NT2/D1 (cell line): ENCODE measurements at regions not wholly inside any gene's neighbourhood (a gene's known extent, or its start where the extent isn't known, plus 50 kb on each side); places are given as distances from the start of the nearest gene placed in this dataset.

Experiments used
- SUZ12 ChIP-seq: IDR thresholded peaks from 2 replicates; pipeline ENCODE4 v1.6.1; 2011; ENCODE audit not compliant: insufficient read length, insufficient read depth; ENCODE audit errors: extremely low read depth
- YY1 ChIP-seq: IDR thresholded peaks from 2 replicates; pipeline ENCODE4 v1.6.1; 2011; ENCODE audit not compliant: insufficient read length, insufficient read depth
- ZNF274 ChIP-seq: IDR thresholded peaks from 2 replicates; pipeline ENCODE4 v1.6.1; 2011; ENCODE audit warnings: mild to moderate bottlenecking, low read depth, low read length

DNA sequence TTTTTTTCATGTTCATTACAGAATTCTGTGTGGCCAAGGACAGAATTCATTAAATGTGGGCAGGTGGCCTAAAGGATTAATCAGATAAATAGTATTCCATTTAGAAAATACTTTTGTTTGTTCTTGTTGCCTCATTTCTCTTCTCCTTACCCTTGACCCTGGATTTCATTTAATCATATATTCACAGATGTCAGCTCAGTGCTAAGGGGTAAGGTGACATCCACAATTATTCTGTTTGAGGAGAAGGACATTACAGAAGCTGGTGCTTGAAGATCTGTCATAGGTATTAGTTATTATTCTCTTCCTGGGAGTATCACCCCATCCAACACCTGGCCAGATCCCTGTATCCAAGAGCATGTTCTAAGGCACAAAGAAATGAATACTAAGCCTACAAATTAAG is 961.1 kb downstream of the XPNPEP1 start:
- TF ChIP-seq YY1, result no peak
- TF ChIP-seq SUZ12, result no peak
- no peak for TF ChIP-seq ZNF274
